H1 (cell line): ENCODE measurements at regions not wholly inside any gene's neighbourhood (a gene's known extent, or its start where the extent isn't known, plus 50 kb on each side); places are given as distances from the start of the nearest gene placed in this dataset.

Experiments
- BCL11A ChIP-seq, 2 experiments: IDR thresholded peaks; one replicate each; pipeline ENCODE4 v1.6.1; 2011; ENCODE audit warnings: low read depth in 2 of 2, low read length in 2 of 2, mild to moderate bottlenecking in 2 of 2
- GABPA ChIP-seq: IDR thresholded peaks from 2 replicates; pipeline ENCODE4 v1.6.1; 2011; ENCODE audit warnings: mild to moderate bottlenecking, low read length, moderate library complexity, borderline replicate concordance; ENCODE audit not compliant: insufficient read depth

DNA sequence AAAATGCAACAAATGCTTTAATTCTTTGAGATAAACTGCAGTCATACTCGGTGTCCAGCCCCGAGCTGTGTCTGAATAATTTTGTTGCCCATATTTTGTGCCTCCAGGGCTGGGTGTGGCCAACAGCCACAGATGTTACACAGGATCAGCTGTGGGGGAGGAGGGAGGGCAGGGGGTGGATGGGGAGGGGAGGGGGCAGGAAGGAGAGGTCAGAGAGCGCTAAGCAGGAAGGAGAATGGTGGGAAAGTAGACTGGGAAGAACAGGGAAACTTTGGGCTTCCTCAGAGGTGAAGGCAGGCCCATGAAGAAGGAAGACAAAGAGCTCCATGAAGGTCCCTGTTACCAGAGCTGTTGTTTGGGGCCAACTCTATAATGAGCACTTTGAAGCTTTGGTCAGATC lies 295.8 kb downstream of the COG6 start (continued):
- TF ChIP-seq BCL11A (IDR thresholded peaks at IDR 0.05; ENCODE audit: low read depth in 2 of 2, low read length in 2 of 2) (no peak), GABPA (no peak)
